ENCODE measurements at regions not wholly inside any gene's neighbourhood (a gene's known extent, or its start where the extent isn't known, plus 50 kb on each side); places are given as distances from the start of the nearest gene placed in this dataset.

GRCh38 chr14:98724734-98725133 is 547.3 kb downstream of the BCL11B start (continued):
- no peak for TF ChIP-seq E2F1 (CRISPR knock-in tag; IDR thresholded peaks at IDR 0.05)
- no peak for TF ChIP-seq ZNF671 (CRISPR knock-in tag; IDR thresholded peaks at IDR 0.05)
- no peak for TF ChIP-seq ZNF219 (CRISPR knock-in tag; IDR thresholded peaks at IDR 0.05; ENCODE audit: borderline replicate concordance)
- no peak for TF ChIP-seq MLX (CRISPR knock-in tag; IDR thresholded peaks at IDR 0.05)
- TF ChIP-seq, protein P1, sequence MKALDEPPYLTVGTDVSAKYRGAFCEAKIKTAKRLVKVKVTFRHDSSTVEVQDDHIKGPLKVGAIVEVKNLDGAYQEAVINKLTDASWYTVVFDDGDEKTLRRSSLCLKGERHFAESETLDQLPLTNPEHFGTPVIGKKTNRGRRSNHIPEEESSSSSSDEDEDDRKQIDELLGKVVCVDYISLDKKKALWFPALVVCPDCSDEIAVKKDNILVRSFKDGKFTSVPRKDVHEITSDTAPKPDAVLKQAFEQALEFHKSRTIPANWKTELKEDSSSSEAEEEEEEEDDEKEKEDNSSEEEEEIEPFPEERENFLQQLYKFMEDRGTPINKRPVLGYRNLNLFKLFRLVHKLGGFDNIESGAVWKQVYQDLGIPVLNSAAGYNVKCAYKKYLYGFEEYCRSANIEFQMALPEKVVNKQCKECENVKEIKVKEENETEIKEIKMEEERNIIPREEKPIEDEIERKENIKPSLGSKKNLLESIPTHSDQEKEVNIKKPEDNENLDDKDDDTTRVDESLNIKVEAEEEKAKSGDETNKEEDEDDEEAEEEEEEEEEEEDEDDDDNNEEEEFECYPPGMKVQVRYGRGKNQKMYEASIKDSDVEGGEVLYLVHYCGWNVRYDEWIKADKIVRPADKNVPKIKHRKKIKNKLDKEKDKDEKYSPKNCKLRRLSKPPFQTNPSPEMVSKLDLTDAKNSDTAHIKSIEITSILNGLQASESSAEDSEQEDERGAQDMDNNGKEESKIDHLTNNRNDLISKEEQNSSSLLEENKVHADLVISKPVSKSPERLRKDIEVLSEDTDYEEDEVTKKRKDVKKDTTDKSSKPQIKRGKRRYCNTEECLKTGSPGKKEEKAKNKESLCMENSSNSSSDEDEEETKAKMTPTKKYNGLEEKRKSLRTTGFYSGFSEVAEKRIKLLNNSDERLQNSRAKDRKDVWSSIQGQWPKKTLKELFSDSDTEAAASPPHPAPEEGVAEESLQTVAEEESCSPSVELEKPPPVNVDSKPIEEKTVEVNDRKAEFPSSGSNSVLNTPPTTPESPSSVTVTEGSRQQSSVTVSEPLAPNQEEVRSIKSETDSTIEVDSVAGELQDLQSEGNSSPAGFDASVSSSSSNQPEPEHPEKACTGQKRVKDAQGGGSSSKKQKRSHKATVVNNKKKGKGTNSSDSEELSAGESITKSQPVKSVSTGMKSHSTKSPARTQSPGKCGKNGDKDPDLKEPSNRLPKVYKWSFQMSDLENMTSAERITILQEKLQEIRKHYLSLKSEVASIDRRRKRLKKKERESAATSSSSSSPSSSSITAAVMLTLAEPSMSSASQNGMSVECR (CRISPR knock-in tag; IDR thresholded peaks at IDR 0.05; ENCODE audit: borderline replicate concordance): no peak
- TF ChIP-seq NR1H2 (CRISPR knock-in tag; IDR thresholded peaks at IDR 0.05): no peak
- no peak for TF ChIP-seq TP53 (CRISPR knock-in tag; IDR thresholded peaks at IDR 0.05)
- TF ChIP-seq IRF1 (CRISPR knock-in tag; IDR thresholded peaks at IDR 0.05): no peak
- no peak for TF ChIP-seq ZNF396 (CRISPR knock-in tag; IDR thresholded peaks at IDR 0.05; ENCODE audit: borderline replicate concordance)
- no peak for TF ChIP-seq PRRX2 (CRISPR knock-in tag; IDR thresholded peaks at IDR 0.05)
- no peak for TF ChIP-seq ZNF532 (CRISPR knock-in tag; IDR thresholded peaks at IDR 0.05; ENCODE audit: borderline replicate concordance)

- CTCF ChIA-PET: no interaction called here
- peaks cover 9% of the 10 kb centered on the region for H3K9me3 Mint-ChIP-seq
- no peaks in the 10 kb centered on the region for H3K36me3 Mint-ChIP-seq
- POLR2A ChIA-PET: no interaction called here
- no peak overlapping the region for H3K4me3 Mint-ChIP-seq
- DNase-seq (ENCODE audit: low spot score): no peak
- peaks cover 17% of the 10 kb centered on the region for H3K4me1 Mint-ChIP-seq
- H3K27ac Mint-ChIP-seq: no peak overlapping the region
- TF ChIP-seq NFYB (CRISPR knock-in tag; conservative IDR thresholded peaks at IDR 0.05; ENCODE audit: low read depth) (no peak), PRRX2 (CRISPR knock-in tag; IDR thresholded peaks at IDR 0.05) (no peak), SMAD4 (CRISPR knock-in tag; IDR thresholded peaks at IDR 0.05) (no peak), GRHL2 (CRISPR knock-in tag; IDR thresholded peaks at IDR 0.05; ENCODE audit: insufficient replicate concordance, severe bottlenecking) (no peak), TEAD1 (CRISPR knock-in tag; IDR thresholded peaks at IDR 0.05) (no peak), RELA (CRISPR knock-in tag; IDR thresholded peaks at IDR 0.05; ENCODE audit: borderline replicate concordance) (no peak), ZNF219 (CRISPR knock-in tag; IDR thresholded peaks at IDR 0.05; ENCODE audit: borderline replicate concordance) (no peak)
- H3K27me3 Mint-ChIP-seq (ENCODE audit: low read depth): no peaks in the 10 kb centered on the region
- no peak for ATAC-seq
Observed at GRCh38 chr14:98725191-98725590, 546.8 kb downstream of the BCL11B start.

All from WTC11 (cell line).